Suppressor macrophage treated with lipopolysaccharide for 4 hours (primary cell): ENCODE measurements at regions not wholly inside any gene's neighbourhood (a gene's known extent, or its start where the extent isn't known, plus 50 kb on each side); places are given as distances from the start of the nearest gene placed in this dataset.

Source experiments
- DNase-seq: peaks from one replicate; pipeline ENCODE4 v3.0.0-alpha.2; 2020

- DNase-seq, result no peak
Measured at GRCh38 chr1:239322369-239322768, 64.0 kb upstream of the CHRM3 start.

GRCh38 chr1:239321877-239322276 is 64.5 kb upstream of the CHRM3 start:
- no peak for DNase-seq

- no peak for DNase-seq
Measured at GRCh38 chr1:239317948-239318347, 68.4 kb upstream of the CHRM3 start.

- no peak for DNase-seq
Measured at GRCh38 chr1:239315631-239316217, 70.6 kb upstream of the CHRM3 start.

- DNase-seq, result no peak
Measured at GRCh38 chr1:239311331-239311730, 75.0 kb upstream of the CHRM3 start.

GRCh38 chr1:239308701-239309333 is 77.6 kb upstream of the CHRM3 start:
- peak; percentile 34 for DNase-seq

- no peak for DNase-seq
Measured at GRCh38 chr1:239307886-239308285, 78.5 kb upstream of the CHRM3 start.

GRCh38 chr1:239306426-239306825 is 79.9 kb upstream of the CHRM3 start:
- DNase-seq, result no peak

- no peak for DNase-seq
Measured at GRCh38 chr1:239303289-239303688, 83.1 kb upstream of the CHRM3 start.

GRCh38 chr1:239302696-239303095 is 83.7 kb upstream of the CHRM3 start:
- no peak for DNase-seq

GRCh38 chr1:239301251-239301650 is 85.1 kb upstream of the CHRM3 start:
- DNase-seq, result no peak

GRCh38 chr1:239297910-239298309 is 88.5 kb upstream of the CHRM3 start:
- no peak for DNase-seq

- DNase-seq, result no peak
Measured at GRCh38 chr1:239293350-239294110, 92.8 kb upstream of the CHRM3 start.

- DNase-seq, result no peak
Measured at GRCh38 chr1:239288820-239289554, 97.4 kb upstream of the CHRM3 start.

GRCh38 chr1:239287296-239287695 is 99.1 kb upstream of the CHRM3 start:
- DNase-seq, result no peak

- no peak for DNase-seq
Measured at GRCh38 chr1:239283216-239283615, 103.2 kb upstream of the CHRM3 start.

- DNase-seq, result no peak
Measured at GRCh38 chr1:239282411-239282810, 104.0 kb upstream of the CHRM3 start.

GRCh38 chr1:239276051-239276450 is 110.3 kb upstream of the CHRM3 start:
- no peak for DNase-seq

- no peak for DNase-seq
Measured at GRCh38 chr1:239274242-239274830, 112.0 kb upstream of the CHRM3 start.

GRCh38 chr1:239270509-239270908 is 115.9 kb upstream of the CHRM3 start:
- DNase-seq, result no peak

- no peak for DNase-seq
Measured at GRCh38 chr1:239269706-239270105, 116.7 kb upstream of the CHRM3 start.

- DNase-seq, result no peak
Measured at GRCh38 chr1:239268941-239269340, 117.4 kb upstream of the CHRM3 start.

GRCh38 chr1:239268007-239268406 is 118.4 kb upstream of the CHRM3 start:
- no peak for DNase-seq
